Activated CD4-positive, alpha-beta T cell treated with anti-CD3 and anti-CD28 coated beads for 48 hours (primary cell): ENCODE measurements at regions not wholly inside any gene's neighbourhood (a gene's known extent, or its start where the extent isn't known, plus 50 kb on each side); places are given as distances from the start of the nearest gene placed in this dataset.
A peak's percentile ranks its signal among the peaks of the same experiment; 100 is the strongest.
"Not testable (repeated sequence)": the region's sequence is repeated elsewhere in the genome, so short reads cannot be mapped to it uniquely, and the experiment has no call there.

Experiments
- DNase-seq: peaks from one replicate; pipeline ENCODE4 v3.0.0-alpha.2; 2020

DNA sequence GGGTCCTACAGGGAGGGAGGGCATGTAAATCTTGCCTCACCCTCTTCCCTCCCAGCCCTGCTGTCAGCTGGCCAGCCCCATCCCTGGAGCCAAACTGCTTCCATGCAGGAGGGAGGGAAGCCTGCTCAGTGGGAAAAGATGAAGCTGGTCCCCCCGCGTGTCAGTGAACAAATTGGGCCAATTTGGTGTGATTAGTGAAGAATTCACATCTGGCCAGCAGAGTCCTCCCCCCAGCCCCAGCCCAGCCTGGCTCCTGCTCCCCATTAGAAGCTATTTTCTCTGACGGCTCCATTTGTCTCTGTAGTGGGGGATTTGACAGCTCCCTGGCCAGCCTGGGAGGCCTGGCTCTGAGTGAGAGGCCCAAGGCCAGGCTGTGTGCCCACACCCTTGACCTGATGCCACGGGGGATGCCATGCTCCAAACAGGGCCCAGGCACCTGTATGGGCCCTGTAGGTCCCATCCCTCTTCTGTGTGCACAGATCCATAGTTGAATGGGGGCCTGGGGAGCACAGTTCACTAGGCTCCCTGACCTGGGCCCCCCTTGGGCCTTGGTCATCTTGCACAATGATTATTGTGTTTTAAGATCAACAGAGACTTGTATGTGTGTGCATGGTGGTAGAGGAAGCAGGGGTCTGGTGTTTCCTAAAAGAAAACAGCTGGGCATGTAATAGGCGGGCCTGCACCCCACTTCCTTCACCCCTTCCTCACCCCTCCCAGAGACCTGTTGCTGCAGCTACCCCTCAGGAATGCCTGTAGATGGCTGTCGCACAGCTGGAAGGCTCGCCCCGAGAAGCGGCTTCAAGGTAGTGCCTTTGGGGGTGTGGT is 50.7 kb upstream of the TAC4 start:
- DNase-seq = no peak

DNA sequence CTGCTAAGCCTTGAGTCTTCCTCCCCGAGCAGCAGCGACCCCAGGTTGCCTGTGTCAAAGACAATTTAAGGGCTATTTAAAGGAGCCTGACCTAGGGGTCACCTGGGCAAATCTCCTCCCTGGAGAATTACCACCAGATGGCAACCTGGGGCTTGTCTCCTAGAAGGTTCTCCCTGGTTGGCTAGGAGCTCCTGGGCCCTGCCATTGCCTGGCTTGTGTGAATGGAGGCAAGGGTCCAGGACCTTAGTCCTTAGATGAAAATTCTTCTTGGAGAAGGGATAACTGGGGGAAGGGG is 51.3 kb upstream of the TAC4 start:
- peak; percentile 10 for DNase-seq

DNA sequence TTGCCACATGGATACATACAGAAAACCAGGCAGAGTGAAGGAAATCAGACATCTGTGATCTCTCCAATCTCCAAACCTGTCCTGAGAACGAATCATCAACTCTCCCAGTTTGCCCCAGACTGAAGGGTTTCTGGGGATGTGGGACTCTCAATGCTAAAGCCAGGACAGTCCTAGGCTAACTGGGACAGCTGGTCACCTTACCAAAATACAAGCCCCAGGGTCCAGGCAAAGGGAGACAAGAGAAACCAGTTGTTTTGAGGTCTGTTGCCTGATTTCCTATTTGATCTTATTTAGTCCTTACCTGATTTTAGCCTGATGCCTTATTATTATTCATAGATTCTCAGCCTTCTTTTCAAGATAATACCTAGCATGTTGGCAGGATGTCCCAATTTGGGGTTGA is 51.7 kb upstream of the TAC4 start:
- DNase-seq = no peak

DNA sequence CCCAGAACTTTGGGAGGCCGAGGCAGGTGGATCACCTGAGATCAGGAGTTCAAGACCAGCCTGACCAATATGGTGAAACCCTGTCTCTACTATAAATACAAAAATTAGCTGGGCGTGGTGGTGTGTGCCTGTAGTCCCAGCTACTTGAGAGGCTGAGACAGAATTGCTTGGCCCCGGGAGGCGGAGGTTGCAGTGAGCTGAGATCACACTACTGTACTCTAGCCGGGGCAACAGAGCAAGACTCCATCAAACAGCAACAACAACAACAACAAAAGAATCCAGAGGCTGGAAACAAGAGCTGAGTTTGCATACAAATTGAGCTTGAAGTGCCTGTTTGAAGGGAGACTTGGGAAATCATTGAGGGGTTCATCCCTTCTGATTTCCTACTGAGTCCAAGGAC is 52.9 kb upstream of the TAC4 start:
- DNase-seq = not testable (repeated sequence)

DNA sequence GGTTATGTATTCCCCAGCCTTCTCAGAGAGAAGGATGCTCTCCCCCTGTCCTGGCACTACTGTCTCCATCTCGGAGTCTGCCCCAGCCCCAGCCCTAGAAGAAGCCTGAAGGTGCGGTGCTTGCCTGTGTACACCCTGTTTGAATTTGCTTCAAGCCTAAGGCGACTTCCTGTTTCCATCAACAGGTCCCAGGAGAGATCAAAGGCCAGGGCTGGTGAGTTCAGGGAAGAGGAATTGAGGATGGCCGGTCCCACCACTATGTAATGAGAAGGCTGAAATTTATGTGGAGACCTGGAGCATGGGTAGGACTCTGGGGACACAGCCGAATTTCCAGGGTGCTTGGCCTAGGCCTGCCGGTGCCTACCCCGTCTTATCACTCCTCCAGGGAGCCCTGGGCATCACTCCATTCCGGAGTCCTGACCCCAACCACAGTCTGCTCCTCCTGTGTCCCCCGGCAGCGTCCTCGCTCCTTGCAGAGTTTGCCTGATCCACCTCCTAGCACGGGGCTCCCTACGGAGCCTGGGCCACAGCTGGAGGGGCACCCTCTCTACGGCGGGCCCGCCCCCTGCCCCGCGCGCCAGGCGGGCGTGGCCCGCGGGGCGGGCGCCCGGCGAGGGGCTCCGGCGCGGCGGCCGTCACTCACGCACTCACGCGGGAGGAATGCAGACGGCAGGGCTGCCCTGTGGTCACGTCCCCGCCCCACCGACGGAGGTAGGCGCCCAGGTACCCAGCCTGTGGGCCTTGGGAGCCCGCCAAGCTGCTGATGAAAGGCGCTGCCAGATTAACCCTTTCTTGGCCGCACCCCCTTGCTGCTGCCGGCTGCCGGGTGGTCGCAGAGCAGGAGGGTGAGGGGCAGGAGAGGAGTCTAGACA is 53.8 kb upstream of the TAC4 start:
- no peak for DNase-seq

DNA sequence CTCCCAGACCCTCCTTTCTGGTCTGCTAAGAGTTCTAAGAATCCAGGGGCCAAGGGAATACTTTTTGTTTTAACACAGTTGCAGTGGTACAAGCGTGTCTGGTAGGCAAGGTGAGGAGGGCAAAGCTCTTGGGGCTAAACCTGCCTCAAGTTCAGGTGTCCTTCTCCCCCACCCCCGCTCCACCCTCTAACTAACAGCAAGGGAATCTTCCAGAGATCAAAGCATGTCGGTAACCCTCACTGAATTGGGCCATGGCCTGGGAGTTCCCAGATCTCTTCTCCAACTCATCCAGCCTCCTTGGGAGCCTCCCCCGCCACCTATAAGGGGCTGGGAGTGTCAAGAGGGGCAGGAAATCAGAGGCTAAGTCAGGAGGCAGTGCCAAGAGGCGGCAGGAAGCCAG is 55.7 kb upstream of the TAC4 start:
- DNase-seq = no peak

DNA sequence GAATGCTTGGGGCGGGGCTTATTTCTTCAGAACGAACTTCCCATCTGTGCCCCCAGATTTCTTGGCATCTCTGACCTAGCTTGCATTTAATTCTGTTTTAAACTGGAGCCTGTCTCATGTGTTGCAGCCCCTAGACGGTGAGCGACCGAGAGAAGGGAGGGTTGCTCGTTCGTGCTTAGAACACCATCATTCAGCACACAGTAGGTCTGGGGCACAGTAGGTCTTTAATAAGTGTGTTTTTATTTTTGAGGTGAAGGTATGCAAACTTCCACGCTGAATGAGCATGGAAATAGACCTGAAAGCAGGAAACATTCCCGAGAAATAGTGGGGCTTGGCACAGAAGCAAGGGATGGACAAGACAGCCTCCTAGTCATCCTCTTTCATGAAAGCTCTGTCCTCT is 57.0 kb upstream of the TAC4 start:
- DNase-seq = no peak

DNA sequence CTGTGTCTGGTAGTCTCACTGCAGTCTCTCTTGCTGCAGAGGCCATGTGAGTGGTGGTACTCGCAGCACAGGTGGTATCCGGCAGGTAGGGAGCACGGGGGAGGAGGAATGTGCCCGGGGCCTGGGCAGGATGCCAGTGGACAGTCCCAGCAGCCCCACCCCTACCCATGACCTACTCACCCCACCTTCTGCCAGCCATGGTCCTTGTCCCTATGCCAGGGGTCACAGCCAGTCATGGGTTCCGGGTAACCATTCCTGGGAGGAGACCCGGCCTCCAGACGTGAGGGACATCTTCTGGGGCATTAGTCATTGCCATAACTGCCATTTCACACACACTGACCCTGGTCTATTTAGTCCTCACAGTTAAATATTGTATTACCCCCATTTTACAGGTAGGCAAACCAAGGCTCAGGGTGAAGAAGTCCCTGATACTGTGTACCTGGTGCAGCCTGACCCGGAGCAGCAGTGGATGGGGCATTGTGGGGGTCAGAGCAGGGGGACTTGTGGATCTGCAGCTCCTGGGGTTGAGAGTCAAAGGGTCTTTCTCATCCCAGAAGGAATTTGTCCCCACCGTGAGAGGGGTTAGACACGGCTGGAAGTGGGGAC is 58.8 kb upstream of the TAC4 start:
- no peak for DNase-seq

DNA sequence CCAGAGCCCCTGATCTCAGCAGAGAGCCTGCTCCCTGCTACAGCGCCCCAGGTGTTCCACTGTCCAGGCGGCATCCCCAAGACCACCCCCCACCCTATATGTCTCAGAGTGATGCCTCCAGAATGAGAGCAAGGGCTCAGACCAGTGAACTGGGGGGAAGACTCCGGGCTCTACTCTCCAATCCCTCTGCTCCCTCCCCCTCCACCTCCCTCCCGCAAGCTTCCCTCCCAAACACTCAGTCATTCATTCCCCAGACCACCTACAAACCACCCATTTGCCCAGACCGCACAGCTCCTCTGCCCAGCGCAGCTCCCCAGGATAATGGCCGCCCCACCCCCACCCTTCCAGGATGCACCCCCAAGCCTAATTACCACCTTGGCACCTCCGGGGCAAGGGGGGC is 59.4 kb upstream of the TAC4 start:
- DNase-seq = no peak

DNA sequence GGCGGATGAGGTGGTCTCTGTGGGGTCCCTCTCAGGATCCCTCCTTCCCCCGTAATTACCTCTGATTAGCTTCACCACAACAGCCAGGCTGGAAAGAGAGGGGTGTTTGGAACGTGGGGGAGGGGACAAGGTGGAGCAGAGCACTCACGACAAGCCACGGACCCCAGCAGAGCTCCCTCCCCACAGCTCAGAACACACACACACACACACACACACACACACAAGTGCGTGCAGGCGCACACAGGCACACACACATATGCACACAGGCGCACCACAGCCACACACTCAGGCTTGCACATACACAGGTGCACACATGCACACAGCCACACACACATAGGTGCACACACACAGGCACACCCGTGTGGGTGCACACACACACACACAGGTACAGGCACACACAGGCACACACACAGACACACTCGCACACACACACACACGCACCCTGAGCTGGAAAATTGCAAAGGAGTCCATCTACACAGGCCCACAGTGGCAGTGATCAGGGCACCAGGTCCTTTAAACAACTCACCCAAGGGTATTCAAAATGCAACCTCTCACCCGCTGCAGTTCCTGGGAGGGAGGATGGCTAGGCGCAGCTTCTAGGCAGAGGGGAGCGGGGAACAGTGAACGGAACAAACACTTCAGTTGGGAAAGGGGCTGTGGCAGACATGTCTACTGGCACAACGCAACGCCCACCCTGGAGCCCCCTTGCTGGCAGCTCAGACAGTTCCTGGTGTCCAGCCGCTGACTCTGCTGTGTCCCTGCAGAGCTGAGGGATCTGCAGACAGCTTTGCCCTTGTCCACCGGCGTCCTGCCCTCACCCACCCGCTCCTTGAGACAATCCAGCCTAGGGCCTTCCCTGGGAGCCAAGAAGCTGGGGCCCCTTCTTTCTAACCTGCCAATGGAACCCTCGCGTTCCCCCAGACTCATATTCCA is 59.9 kb upstream of the DLX4 start:
- DNase-seq = no peak

DNA sequence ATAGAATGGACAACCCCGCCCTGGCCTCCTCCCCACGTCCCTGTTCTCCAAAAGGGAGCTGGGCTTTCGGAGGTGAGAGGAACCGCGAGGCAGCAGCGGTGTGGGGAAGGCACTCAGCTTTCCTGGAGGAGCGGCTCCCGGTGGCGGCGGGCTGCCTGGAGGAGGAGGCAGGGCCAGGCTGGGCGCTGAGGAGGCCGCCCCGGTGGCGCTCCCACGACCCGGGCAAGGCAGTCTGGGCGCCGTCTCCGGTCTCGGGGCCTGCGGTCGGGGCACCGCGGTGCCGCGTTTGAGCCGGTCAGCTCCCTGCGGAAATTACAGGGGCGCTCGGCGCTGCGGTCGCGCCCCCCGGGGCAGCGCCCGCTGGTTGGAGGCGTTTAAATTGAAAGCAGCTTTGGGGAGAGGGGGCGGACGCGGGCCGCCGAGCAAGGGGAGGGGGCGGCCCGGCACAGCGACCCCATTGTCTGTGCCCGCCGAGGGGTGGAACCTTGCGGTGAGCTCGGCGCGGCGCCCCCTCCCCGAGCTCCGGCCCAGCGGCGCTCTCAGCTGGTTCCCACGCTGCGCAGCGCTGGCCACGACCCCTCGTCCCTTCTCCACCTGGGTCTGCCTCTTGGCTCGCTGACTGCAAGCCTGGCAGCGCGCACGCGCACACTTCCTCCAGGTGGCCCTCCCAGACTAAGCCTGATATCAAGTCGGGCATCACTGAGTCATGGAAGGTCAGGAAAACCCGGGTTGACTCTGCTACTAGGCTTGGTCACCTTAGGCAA is 58.7 kb upstream of the DLX4 start:
- peak; percentile 59 for DNase-seq

DNA sequence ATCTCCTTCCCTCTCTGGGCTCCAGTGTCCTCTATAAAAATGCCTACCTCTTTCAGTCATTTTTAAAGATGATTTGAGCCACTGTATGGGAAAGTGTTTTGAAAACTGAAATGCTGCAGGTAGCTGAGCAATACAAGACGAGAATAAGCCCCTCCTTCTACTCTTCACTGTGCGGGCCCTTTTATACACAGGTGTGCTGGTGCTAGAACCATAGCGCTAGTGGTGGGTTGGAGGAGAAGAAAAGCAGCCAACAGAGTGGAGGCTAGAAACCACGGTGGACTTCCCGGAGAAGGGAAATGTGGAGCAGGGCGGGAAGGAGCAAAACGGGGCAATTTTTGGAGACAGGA is 58.2 kb upstream of the DLX4 start:
- no peak for DNase-seq

DNA sequence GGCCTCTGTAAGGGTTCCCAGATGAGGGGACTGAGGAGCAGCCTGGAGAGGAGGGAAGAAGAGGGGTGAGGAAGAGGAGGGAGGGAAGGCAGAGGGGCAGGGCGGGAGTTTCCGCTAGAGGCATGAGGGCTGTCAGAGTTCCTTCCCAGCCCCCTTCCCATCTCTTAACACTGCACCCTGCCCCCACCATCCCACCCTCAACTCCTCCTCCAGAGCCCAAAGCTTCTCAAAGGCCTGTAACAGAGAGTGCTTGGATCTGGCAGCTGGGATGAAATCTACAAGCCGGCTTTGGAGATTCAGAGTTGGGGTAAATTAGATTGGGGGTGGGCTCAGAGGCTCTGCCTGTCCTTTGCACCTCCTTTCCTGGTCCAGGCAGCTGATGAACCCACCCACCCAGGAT is 57.3 kb upstream of the DLX4 start:
- no peak for DNase-seq

DNA sequence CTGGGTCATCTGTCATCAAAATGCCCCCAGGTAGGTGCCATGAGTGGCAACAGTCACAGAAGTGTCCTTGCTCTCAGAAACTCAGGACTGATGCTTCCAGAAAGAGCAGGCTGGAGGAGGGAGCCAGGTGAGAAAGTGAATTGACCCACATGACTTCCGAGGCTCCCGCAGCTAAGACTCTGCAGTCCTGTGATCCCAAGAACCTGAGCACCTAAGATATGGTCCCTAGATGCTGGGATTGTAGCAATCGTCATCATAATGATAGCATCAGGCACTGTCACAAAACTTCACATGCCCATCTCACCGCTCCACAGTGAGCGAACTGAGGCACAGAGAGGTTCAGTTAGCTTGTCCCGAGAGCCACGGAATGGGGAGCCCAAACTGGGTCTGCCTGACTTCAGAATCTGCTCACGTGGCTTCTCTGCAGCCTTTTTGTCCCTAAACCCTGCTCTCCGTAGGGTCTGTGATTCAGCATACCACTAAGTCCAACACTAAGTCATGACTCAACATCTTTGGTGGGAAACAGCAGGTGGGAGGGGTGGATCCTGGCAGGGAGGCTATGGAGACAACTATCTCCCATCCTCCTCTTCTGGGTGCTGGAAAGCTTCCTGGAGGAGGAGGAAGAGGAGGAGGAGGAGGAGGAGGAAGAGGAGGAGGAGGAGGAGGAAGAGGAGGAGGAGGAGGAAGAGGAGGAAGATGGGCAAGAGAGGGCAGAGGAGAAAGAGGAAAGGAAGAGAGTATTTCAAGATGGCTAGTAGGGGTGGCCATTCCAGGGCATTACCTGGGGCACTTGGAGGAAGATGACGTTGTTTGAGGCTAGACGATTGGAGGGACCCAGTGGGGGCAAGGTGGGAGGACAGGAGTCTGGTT is 55.5 kb upstream of the DLX4 start:
- DNase-seq = no peak

DNA sequence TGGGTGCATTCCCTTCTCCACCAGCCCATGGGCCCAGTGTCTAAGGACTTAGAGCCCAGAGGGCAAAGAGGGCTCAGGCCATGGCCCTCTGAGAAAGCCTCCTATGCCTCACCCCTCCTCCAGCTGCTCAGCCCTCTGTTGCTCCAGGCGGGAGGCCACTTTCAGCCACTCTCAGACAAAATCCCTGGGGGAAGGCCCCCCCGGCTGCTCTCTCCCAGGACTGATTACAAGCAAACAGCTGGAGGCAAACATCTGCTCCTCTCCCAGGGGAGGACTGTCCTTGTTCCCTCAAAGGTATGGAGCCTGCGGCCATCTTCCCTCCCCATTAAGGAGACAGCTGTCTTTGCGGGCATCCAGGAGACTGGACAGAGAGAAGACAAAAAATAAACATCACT is 54.9 kb upstream of the DLX4 start:
- no peak for DNase-seq

DNA sequence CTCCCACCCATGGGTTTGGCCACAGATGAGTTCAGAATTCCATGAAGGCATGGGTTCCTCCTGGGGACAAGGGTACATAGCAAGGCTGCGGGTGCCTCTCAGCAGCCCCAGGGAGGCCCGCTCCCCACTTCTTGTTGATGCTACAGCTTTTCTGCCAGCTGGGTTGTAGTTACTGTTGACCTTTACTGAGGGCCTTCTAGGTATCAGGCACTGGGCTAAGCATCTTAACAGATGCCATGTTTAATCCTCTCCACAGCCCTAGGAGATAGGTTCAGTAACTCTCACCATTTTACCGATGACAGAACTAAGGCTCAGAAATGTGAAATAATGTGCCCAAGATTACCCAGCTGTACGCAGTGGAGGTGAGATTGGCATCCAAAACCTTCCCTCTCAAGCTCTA is 54.3 kb upstream of the DLX4 start:
- DNase-seq = no peak

DNA sequence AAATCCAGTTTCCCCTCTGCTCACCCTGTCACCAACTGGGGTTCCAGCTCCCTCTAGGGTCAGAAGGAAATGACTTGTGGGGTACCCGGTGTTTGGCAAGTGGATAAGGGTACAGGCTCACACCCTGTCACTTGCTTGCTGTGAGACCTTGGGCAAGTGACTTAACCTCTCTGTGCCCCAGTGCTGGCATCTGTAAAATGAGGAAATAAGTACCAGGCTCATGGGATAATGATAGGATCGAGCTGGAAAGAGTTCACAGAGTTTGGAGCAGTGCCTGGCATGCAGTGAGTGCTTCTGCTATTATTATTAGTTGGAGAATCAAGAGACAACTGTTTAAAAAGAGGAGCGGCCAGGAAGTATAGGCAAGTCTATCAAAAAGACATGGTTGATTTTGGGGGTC is 53.7 kb upstream of the DLX4 start:
- no peak for DNase-seq

DNA sequence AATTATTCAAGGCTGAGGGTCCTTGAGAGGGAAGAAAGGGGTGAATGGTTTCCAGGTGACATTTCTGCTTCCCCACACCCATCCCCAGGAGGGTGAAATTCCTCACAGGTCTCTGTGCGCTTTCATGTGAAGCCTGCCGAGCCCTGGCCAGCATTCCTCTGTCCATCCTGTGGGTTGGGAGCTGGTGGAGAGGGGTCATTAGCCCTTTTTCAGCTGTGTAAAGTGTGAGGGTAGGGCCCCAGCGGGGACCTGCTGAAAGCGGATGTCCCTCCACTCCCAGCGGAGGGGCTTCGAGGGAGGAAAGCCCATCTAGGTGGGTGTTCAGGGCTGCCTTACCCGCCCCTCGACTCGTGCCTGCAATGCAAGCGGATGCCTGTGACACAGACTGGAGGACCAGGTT is 53.3 kb upstream of the DLX4 start:
- DNase-seq = no peak

DNA sequence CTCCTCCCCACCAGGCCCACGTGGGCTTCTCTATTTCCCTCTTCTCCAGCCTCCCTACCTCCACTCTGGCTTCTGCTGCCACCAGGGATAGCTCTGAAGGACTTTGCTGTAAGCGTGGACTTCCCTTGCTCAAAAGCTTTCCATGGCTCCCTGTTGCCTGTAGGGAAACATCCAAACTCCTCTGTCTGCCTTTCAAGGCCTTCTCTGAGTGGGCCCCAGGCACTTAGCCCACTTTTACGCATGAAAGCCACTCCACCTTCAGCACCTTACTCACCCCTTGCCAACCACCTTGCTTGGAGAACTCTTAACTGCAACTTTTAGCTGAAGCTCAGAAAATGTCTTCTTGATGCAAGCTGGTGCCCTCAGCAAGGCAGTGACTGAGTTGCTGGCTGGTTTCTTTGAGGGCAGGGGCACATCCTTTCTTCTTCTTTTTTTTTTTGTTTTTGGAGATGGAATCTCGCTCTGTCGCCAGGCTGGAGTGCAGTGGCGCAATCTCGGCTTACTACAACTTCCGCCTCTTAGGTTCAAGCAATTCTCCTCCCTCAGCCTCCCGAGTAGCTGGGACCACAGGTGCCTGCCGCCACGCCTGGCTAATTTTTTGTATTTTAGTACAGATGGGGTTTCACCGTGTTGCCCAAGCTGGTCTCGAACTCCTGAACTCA is 52.0 kb upstream of the DLX4 start:
- DNase-seq = no peak

DNA sequence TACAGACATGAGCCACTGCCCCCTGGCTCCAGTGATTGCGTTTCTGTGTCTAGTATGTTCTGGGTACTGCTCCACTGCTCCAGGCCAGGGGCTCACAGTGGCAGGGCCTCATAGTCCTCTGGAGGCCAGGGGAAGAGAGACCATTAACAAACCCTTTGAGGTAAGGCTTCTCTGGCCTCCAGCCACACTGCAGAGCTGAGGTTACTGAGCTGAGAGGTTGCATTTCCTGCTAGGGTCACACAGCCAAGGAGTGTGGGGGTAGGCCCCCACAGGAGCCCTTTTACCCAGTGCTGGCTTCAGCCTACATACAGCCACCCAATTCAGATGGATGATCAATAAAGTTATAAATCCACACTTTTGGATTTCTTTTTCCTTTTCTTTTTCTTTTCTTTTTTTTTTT is 50.4 kb upstream of the DLX4 start:
- no peak for DNase-seq
